Breast epithelium (tissue), 4 donors: ENCODE measurements at regions not wholly inside any gene's neighbourhood (a gene's known extent, or its start where the extent isn't known, plus 50 kb on each side); places are given as distances from the start of the nearest gene placed in this dataset.

Experiments used
- DNase-seq, 2 donors: peaks; one replicate each; pipeline ENCODE4 v3.0.0-alpha.2; 2019; ENCODE audit warnings: low spot score in 2 of 2
- H3K27ac ChIP-seq, 2 donors: fragments of 200-600 bp; sonication (generic) in 1 of 2; one replicate each; pipeline ENCODE4 v1.5.1; 2016 to 2019; ENCODE audit warnings: mild to moderate bottlenecking in 1 of 2
- H3K27me3 ChIP-seq, 2 donors: fragments of 200-600 bp; sonication (generic) in 1 of 2; one replicate each; pipeline versions ENCODE4 v1.5.1 to v1.6.0; 2017 to 2019; ENCODE audit warnings: control low read depth in 1 of 2, mild to moderate bottlenecking in 1 of 2
- H3K36me3 ChIP-seq: fragments of 200-600 bp; one replicate; pipeline ENCODE4 v1.5.1; 2019
- H3K4me1 ChIP-seq, 2 donors: fragments of 200-600 bp; sonication (generic); one replicate each; pipeline ENCODE4 v1.5.1; 2016 to 2019; ENCODE audit warnings: control low read depth in 1 of 2
- H3K4me3 ChIP-seq, 3 donors: fragments of 200-600 bp; sonication (generic); 1 replicate in 2 of 3; 2 replicates in 1 of 3; pipeline ENCODE4 v1.5.1; 2016 to 2019; ENCODE audit warnings: mild to moderate bottlenecking in 3 of 3, moderate library complexity in 2 of 3
- H3K9me3 ChIP-seq, 2 donors: fragments of 200-600 bp; sonication (generic) in 1 of 2; one replicate each; pipeline ENCODE4 v1.5.1; 2016 to 2019; ENCODE audit warnings: control low read depth in 1 of 2
- POLR2A ChIP-seq: fragments of 450-650 bp; IDR thresholded peaks from one replicate; pipeline ENCODE4 v1.6.1; 2016; ENCODE audit warnings: antibody characterized with exemption, mild to moderate bottlenecking, moderate library complexity
- POLR2AphosphoS5 ChIP-seq, 3 donors: sonication (generic); formaldehyde crosslinking; IDR thresholded peaks; one replicate each; pipeline ENCODE4 v1.6.1; 2017; ENCODE audit warnings: antibody characterized with exemption in 3 of 3
- intact Hi-C: fragments of 100-400 bp; cut with DNase I; formaldehyde crosslinking; loops from one replicate; pipeline ENCODE4 v1.15.1; 2023; ENCODE audit warnings: low total_unique reads
- TF ChIP-seq, protein P1 (sequence below), 3 donors: fragments of 450-650 bp; IDR thresholded peaks; one replicate each; pipeline ENCODE4 v1.5.1; 2016 to 2017; ENCODE audit warnings: antibody characterized with exemption in 3 of 3, mild to moderate bottlenecking in 3 of 3, moderate library complexity in 3 of 3

DNA sequence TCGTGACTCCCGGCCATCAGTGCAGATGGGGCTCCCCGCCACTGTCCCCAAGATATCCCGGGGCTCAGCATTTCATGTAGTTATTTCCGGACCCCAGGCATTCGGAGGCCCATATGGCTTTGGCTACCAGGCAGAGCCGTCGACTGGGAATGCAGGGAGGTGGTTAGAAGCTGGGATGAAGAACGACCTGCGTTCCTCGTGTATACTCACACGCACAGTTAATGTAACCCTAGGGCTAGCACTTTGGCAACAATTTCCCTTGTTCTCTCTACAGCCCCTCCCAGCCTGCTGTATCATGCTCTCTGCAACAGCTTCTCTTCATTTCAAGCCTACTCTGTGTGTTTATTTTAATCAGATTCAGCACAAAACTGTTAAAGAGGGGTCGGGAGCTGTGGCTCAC is 240.4 kb downstream of the MYLK4 start:
- H3K9me3 ChIP-seq: no peaks in the 10 kb centered on the region
- peak overlapping the region in 1 of 3 donors; percentile 7 for H3K4me3 ChIP-seq
- intact Hi-C loops: no loop called here
- H3K4me1 ChIP-seq: no peaks in the 10 kb centered on the region
- H3K27me3 ChIP-seq: no peaks in the 10 kb centered on the region
- no peak overlapping the region for H3K27ac ChIP-seq
- H3K36me3 ChIP-seq: no peaks in the 10 kb centered on the region
- no peak for DNase-seq
- TF ChIP-seq POLR2A: no peak
- TF ChIP-seq POLR2AphosphoS5 (IDR thresholded peaks at IDR 0.05): no peak
- TF ChIP-seq, protein P1, sequence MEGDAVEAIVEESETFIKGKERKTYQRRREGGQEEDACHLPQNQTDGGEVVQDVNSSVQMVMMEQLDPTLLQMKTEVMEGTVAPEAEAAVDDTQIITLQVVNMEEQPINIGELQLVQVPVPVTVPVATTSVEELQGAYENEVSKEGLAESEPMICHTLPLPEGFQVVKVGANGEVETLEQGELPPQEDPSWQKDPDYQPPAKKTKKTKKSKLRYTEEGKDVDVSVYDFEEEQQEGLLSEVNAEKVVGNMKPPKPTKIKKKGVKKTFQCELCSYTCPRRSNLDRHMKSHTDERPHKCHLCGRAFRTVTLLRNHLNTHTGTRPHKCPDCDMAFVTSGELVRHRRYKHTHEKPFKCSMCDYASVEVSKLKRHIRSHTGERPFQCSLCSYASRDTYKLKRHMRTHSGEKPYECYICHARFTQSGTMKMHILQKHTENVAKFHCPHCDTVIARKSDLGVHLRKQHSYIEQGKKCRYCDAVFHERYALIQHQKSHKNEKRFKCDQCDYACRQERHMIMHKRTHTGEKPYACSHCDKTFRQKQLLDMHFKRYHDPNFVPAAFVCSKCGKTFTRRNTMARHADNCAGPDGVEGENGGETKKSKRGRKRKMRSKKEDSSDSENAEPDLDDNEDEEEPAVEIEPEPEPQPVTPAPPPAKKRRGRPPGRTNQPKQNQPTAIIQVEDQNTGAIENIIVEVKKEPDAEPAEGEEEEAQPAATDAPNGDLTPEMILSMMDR (IDR thresholded peaks at IDR 0.05): no peak

DNA sequence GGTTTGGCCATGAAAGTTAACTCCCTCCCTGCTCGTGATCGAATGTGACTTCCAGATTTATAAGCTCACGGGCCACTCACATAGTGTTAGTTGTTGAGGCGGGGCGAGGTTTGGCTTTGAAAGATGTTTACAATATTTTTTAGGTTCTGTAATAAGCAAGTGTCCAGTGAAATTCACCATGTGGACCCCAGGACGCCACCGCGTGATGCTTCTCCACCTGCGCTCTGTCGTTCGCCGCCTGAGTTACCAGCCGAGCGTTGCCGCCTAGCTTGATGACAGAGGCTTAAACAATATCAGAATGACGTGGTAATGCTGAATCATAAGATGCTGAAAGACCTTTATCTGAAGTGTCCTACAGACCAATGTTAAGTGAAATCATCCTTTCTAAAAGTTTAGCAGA is 241.0 kb downstream of the MYLK4 start:
- no peaks in the 10 kb centered on the region for H3K4me1 ChIP-seq
- TF ChIP-seq POLR2AphosphoS5 (IDR thresholded peaks at IDR 0.05) (no peak), POLR2A (no peak)
- TF ChIP-seq, protein P1 (IDR thresholded peaks at IDR 0.05): no peak
- no peak overlapping the region for H3K27ac ChIP-seq
- no peaks in the 10 kb centered on the region for H3K27me3 ChIP-seq
- no peaks in the 10 kb centered on the region for H3K36me3 ChIP-seq
- H3K4me3 ChIP-seq: peak overlapping the region in 2 of 3 donors; percentile 2 to 7
- H3K9me3 ChIP-seq: no peaks in the 10 kb centered on the region
- DNase-seq: no peak
- intact Hi-C loops: no loop called here

DNA sequence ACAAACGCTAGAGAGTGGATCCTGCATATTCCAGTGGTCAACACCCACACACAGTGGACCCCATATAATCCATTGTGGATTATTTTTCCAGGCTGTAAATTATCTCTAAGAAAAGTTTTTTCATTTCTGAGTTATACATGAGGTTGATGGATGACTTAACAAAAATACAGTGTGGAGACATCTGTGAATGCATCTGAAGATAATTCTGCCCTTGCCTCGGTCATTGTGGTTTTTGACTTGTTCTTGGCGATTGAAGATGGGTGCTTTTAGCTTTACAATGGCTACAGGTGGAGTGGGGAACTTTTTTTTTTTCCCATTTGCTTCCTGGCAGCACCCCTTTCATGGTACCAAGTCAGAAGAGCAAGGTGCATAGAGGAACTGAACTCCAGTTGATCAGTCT is 242.7 kb downstream of the MYLK4 start:
- TF ChIP-seq POLR2AphosphoS5 (IDR thresholded peaks at IDR 0.05): no peak
- TF ChIP-seq, protein P1 (IDR thresholded peaks at IDR 0.05): no peak
- no peak for TF ChIP-seq POLR2A

DNA sequence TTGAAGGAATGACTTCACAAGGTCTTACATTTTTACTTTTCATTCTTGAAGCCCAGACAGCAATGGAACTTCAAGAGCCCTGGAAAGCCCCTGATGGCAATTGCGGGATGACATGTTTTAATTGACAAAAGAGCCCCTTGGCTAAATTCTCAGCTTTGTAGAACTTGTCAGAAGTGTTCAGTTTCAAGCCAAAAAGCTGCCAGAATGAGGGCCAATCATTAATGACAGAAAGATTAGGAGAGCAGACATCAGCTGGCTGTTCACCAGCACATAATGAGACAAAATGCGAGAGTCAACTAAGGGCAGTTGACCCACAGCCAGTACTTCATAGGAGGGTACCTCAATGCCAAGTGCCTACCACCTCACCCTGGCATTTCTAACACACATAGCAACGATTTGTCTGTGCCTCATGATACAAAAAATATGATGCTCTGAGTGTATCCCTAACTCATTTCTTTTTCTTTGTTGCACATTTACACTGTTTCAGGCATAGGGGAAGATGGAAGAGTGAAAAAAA is 243.1 kb downstream of the MYLK4 start:
- no peak for DNase-seq
- intact Hi-C loops: no loop called here

More for the DNA sequence above, 242.7 kb downstream of the MYLK4 start:
- no peaks in the 10 kb centered on the region for H3K27me3 ChIP-seq
- H3K4me1 ChIP-seq: no peaks in the 10 kb centered on the region
- H3K27ac ChIP-seq: peak overlapping the region; percentile 42 to 62
- no peaks in the 10 kb centered on the region for H3K9me3 ChIP-seq
- H3K4me3 ChIP-seq: no peak overlapping the region
- DNase-seq: no peak
- no peaks in the 10 kb centered on the region for H3K36me3 ChIP-seq
- intact Hi-C loops: no loop called here

DNA sequence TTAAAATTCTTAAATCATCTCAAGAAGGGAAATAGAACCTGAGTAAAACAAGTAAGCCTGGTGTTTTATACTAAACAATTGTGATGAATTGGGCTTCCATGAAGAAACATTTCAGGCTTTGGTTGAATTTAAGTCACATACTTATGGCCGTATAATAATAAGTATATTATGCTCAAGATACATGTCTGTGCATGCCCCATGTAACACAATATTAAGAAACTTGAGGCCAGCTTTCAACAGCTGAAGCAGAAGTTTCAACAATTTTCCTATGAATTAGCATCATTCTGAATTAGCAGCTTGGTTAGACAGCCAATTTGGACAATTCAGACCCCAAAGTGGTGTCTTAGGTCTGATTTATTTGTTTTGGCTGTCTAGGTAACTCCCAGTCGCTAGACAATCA is 243.7 kb downstream of the MYLK4 start:
- peak overlapping the region; percentile 42 to 62 for H3K27ac ChIP-seq
- no peaks in the 10 kb centered on the region for H3K27me3 ChIP-seq
- no peak overlapping the region for H3K4me3 ChIP-seq
- DNase-seq: no peak
- no peaks in the 10 kb centered on the region for H3K36me3 ChIP-seq
- H3K9me3 ChIP-seq: no peaks in the 10 kb centered on the region
- no peaks in the 10 kb centered on the region for H3K4me1 ChIP-seq
- intact Hi-C loops: no loop called here
- no peak for TF ChIP-seq POLR2AphosphoS5 (IDR thresholded peaks at IDR 0.05)
- TF ChIP-seq POLR2A: no peak
- TF ChIP-seq, protein P1 (IDR thresholded peaks at IDR 0.05): no peak

More for the DNA sequence above, 243.1 kb downstream of the MYLK4 start:
- Histone ChIP-seq H3K27me3 (no peaks in the 10 kb centered on the region), H3K27ac (peak overlapping the region; percentile 42 to 62), H3K4me1 (no peaks in the 10 kb centered on the region), H3K36me3 (no peaks in the 10 kb centered on the region), H3K4me3 (no peak overlapping the region), H3K9me3 (no peaks in the 10 kb centered on the region)
- TF ChIP-seq, protein P1 (IDR thresholded peaks at IDR 0.05): no peak
- TF ChIP-seq POLR2AphosphoS5 (IDR thresholded peaks at IDR 0.05) (no peak), POLR2A (no peak)
